Tibial artery (tissue), 4 donors: ENCODE measurements at regions not wholly inside any gene's neighbourhood (a gene's known extent, or its start where the extent isn't known, plus 50 kb on each side); places are given as distances from the start of the nearest gene placed in this dataset.
"Not testable (repeated sequence)": the region's sequence is repeated elsewhere in the genome, so short reads cannot be mapped to it uniquely, and the experiment has no call there.

Experiments used
- DNase-seq, 2 donors: peaks; one replicate each; pipeline ENCODE4 v3.0.0-alpha.2; 2019
- H3K27ac ChIP-seq, 2 donors: fragments of 200-600 bp; sonication (generic) in 1 of 2; 1 replicate in 1 of 2; 2 replicates in 1 of 2; pipeline ENCODE4 v1.5.1; 2018 to 2019; ENCODE audit warnings: mild to moderate bottlenecking in 1 of 2
- H3K27me3 ChIP-seq, 2 donors: fragments of 200-600 bp; sonication (generic) in 1 of 2; one replicate each; pipeline versions ENCODE4 v1.5.1 to v1.6.0; 2016 to 2019
- H3K36me3 ChIP-seq, 3 donors: fragments of 200-600 bp; sonication (generic) in 2 of 3; one replicate each; pipeline ENCODE4 v1.5.1; 2016 to 2019; ENCODE audit warnings: mild to moderate bottlenecking in 2 of 3
- H3K4me1 ChIP-seq, 4 donors: fragments of 200-600 bp; sonication (generic) in 2 of 4; 1 replicate in 3 of 4; 2 replicates in 1 of 4; pipeline ENCODE4 v1.5.1; 2016 to 2019
- H3K4me3 ChIP-seq, 2 donors: fragments of 200-600 bp; sonication (generic) in 1 of 2; 1 replicate in 1 of 2; 2 replicates in 1 of 2; pipeline ENCODE4 v1.5.1; 2018 to 2019; ENCODE audit warnings: mild to moderate bottlenecking in 2 of 2
- H3K9me3 ChIP-seq, 3 donors: fragments of 200-600 bp; sonication (generic) in 1 of 3; one replicate each; pipeline ENCODE4 v1.5.1; 2016 to 2019
- intact Hi-C: fragments of 100-400 bp; cut with DNase I; formaldehyde crosslinking; loops from one replicate; pipeline ENCODE4 v1.15.0; 2023; ENCODE audit warnings: low total_unique reads
- TF ChIP-seq, protein P1 (sequence below), 2 experiments: fragments of 200-600 bp in 1 of 2; fragments of 450-650 bp in 1 of 2; IDR thresholded peaks; one replicate each; pipeline ENCODE4 v1.5.1; 2017 to 2019; ENCODE audit warnings: antibody characterized with exemption in 2 of 2, mild to moderate bottlenecking in 1 of 2, moderate library complexity in 1 of 2

GRCh38 chr16:31975826-31976419 is 102.3 kb downstream of the ZNF267 start:
- H3K27me3 ChIP-seq, H3K4me3 ChIP-seq, DNase-seq, H3K4me1 ChIP-seq, intact Hi-C loops, H3K9me3 ChIP-seq, H3K27ac ChIP-seq, H3K36me3 ChIP-seq: not testable (repeated sequence)

- intact Hi-C loops, result not testable (repeated sequence)
Observed at GRCh38 chr16:31978463-31978862, 104.9 kb downstream of the ZNF267 start.

DNA sequence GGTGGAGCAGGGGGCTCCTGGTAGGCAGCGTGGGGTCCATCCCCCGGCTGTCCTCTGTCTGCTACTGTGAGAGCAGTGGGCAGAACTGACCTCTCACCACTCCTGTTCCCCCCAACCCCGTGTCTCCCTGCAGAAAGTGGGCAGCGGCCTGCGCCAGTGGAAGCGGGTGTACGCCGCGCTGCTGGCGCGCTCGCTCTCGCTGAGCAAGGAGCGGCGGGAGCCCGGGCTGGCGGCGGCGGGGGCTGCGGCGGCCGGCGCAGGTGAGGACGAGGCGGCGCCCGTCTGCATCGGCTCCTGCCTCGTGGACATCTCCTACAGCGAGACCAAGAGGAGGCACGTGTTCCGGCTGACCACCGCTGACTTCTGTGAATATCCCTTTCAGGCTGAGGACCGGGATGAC is 108.1 kb downstream of the ZNF267 start:
- H3K4me3 ChIP-seq, intact Hi-C loops, H3K27me3 ChIP-seq, H3K36me3 ChIP-seq, H3K27ac ChIP-seq, DNase-seq, H3K9me3 ChIP-seq, H3K4me1 ChIP-seq: not testable (repeated sequence)

More at GRCh38 chr16:31978463-31978862, 104.9 kb downstream of the ZNF267 start:
- not testable (repeated sequence) for H3K27ac ChIP-seq, H3K9me3 ChIP-seq, DNase-seq, H3K4me1 ChIP-seq, H3K4me3 ChIP-seq, H3K36me3 ChIP-seq, H3K27me3 ChIP-seq

- H3K27me3 ChIP-seq, H3K36me3 ChIP-seq, H3K4me1 ChIP-seq, DNase-seq, intact Hi-C loops, H3K9me3 ChIP-seq, H3K4me3 ChIP-seq, H3K27ac ChIP-seq: not testable (repeated sequence)
Observed at GRCh38 chr16:31982986-31983385, 109.4 kb downstream of the ZNF267 start.

GRCh38 chr16:31983666-31984065 is 110.1 kb downstream of the ZNF267 start:
- H3K4me1 ChIP-seq, H3K27ac ChIP-seq, DNase-seq, H3K4me3 ChIP-seq, H3K9me3 ChIP-seq, H3K27me3 ChIP-seq, intact Hi-C loops, H3K36me3 ChIP-seq: not testable (repeated sequence)

DNA sequence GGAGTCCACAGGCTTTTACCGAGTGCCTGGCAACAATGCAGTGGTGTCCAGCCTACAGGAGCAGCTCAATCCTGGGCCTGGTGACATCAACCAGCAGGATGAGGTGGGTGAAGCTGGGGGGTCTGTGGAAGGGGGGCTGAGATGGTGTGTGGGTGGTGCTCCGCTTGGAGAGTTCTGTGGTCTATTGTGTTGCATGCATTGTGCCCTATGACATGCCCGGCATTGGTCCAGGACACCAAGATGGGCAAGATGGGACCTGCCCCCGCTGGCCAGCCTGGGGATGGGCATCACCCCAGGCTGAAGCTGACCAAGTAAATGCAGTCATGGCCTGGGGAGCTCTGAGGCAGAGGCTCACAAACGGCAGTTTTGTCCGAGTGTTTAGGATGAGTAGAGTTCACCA is 113.3 kb downstream of the ZNF267 start:
- H3K27me3 ChIP-seq, H3K36me3 ChIP-seq, H3K4me1 ChIP-seq, DNase-seq, H3K9me3 ChIP-seq, H3K27ac ChIP-seq, intact Hi-C loops, H3K4me3 ChIP-seq: not testable (repeated sequence)

DNA sequence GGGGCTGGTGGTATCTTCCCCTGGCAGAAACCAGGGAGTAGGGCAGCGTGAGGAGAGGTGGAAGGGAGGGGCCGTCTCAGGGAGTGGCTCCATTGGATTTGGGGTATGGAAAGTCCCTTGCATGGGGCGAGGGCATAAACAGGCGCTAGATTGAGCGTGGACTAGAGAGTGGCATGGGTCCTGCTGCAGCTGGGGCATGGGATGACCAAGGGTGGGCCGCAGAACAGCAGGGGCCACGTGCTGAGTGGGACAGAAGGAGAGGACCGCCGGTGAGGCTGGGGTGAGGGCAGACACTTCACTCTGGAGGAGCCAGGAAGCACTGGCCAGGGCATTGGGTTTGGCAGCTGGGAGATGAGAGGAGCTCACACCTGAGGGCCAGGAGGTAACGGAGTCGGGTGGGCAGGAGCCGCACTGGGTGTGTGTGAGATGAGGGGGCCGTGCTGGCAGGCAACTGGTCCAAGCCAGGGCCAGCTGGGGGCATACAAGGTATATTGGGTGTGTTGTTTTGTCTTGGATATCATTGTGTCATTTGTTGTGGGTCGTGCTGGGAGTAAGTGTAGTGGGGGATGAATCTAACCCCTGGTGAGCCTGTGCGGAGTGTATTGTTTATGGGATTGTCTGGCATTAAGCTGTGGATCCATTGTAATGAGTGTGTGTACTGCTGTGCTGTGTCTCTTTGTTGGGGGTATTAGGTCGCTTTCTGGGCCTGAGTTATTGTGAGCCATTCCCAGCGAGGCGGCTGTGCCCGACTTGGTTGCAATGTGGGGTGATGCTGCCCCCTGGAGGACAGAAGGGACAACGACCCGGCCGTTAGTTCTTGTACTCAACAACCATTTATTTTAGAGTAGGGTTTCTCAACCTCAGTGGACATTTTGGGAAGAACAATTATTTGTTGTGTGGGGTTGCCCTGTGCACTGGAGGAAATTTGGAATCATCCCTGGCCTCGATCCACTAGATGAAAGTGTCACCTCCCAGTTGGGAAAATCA is 115.3 kb downstream of the ZNF267 start:
- TF ChIP-seq, protein P1, sequence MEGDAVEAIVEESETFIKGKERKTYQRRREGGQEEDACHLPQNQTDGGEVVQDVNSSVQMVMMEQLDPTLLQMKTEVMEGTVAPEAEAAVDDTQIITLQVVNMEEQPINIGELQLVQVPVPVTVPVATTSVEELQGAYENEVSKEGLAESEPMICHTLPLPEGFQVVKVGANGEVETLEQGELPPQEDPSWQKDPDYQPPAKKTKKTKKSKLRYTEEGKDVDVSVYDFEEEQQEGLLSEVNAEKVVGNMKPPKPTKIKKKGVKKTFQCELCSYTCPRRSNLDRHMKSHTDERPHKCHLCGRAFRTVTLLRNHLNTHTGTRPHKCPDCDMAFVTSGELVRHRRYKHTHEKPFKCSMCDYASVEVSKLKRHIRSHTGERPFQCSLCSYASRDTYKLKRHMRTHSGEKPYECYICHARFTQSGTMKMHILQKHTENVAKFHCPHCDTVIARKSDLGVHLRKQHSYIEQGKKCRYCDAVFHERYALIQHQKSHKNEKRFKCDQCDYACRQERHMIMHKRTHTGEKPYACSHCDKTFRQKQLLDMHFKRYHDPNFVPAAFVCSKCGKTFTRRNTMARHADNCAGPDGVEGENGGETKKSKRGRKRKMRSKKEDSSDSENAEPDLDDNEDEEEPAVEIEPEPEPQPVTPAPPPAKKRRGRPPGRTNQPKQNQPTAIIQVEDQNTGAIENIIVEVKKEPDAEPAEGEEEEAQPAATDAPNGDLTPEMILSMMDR (IDR thresholded peaks at IDR 0.05), result peak in 1 of 2 experiments; percentile 23
- H3K9me3 ChIP-seq, H3K27ac ChIP-seq, H3K4me1 ChIP-seq, intact Hi-C loops, H3K36me3 ChIP-seq, H3K4me3 ChIP-seq, H3K27me3 ChIP-seq: not testable (repeated sequence)
- DNase-seq, result peak in 1 of 2 donors; percentile 41

DNA sequence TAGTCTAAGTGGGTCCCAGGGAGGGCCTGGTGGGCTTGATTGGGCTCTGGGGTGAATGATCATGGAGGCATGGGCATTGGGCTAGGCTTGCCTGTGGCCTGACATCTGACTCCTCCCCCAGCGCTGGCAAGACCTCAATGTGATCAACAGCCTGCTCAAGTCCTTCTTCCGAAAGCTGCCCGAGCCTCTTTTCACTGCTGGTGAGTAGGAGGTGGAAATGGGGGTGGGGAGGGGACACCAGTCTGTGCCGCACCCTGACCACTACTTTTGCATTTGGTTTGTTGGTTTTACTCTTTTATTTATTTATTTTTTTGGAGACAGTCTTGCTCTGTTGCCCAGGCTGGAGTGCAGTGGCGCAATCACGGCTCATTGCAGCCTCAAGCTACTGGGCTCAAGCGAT is 116.7 kb downstream of the ZNF267 start:
- H3K4me3 ChIP-seq, H3K27me3 ChIP-seq, DNase-seq, intact Hi-C loops, H3K27ac ChIP-seq, H3K9me3 ChIP-seq, H3K4me1 ChIP-seq, H3K36me3 ChIP-seq: not testable (repeated sequence)

- H3K4me3 ChIP-seq, intact Hi-C loops, H3K9me3 ChIP-seq, H3K27ac ChIP-seq, DNase-seq, H3K36me3 ChIP-seq, H3K4me1 ChIP-seq, H3K27me3 ChIP-seq: not testable (repeated sequence)
Observed at GRCh38 chr16:31990980-31991379, 117.4 kb downstream of the ZNF267 start.

DNA sequence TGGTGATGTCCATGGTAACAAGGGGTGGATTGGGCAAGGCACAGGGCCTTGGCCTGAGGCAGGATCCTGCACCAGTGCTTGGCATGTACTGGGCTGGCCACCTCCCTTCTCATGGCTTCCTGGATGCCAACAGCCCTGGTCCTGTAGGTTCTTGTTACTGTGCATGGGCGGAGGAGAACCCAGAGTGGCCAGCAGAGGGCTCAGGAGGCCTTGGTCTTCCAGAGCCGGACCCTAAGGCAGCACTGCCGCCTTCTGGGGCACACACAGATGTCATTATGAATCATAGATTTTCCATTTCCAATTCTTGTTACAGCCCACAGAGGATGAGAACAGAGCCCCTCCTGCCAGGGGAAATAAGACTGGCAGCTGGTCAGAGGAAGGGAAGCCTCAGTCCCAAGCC is 122.7 kb downstream of the ZNF267 start:
- H3K27ac ChIP-seq, H3K4me3 ChIP-seq, H3K9me3 ChIP-seq, intact Hi-C loops, H3K4me1 ChIP-seq, DNase-seq, H3K27me3 ChIP-seq, H3K36me3 ChIP-seq: not testable (repeated sequence)

- H3K9me3 ChIP-seq, H3K4me1 ChIP-seq, H3K27ac ChIP-seq, DNase-seq, intact Hi-C loops, H3K27me3 ChIP-seq, H3K36me3 ChIP-seq, H3K4me3 ChIP-seq: not testable (repeated sequence)
Observed at GRCh38 chr16:32002496-32002895, 128.9 kb downstream of the ZNF267 start.

DNA sequence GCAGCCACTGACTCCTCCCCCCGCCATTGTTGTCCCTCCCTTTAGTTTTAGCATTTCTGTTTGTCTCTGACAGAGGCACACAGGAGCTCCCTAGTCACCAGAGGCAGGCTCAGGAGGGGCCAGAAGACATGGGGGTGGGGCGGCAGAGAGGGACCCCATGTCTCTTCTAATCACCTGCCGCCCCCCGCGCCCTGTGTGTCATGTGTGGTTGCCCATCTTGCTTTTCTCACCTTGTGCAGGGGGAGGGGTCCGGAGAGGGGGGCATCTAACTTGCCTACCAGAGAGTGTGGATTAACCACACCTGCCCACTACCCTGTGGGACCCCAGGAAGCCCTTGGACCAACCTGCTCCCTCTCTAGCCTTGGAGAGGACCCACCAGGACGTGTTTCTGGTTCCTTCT is 130.2 kb downstream of the ZNF267 start:
- DNase-seq, intact Hi-C loops: not testable (repeated sequence)

DNA sequence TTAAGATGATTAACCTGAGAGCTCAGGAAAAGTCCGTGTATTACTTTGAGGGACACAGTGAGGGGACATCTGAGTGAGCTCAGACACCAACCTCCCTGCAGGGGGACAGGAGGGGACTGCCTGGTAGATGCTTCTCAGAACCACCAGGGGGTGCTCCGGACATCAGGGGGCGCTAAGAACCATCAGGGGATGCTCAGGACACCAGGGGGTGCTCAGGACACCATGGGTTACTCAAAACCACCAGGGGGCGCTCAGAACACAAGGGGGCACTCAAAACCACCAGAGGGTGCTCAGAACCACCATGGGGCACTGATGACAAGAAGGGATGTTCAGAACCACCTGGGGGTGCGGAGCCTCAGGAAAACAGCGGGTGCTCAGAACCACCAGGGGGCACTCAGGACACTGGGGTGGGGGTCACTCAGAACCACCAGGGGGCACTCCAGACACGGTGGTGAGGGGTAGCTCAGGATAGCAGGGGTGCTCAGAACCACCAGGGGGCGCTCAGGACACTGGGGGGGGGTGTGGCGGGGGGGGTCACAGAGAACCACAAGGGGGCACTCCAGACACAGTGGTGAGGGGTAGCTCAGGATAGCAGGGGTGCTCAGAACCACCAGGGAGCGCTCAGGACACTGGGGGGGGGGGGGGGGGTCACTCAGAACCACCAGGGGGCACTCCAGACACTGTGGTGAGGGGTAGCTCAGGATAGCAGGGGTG is 165.3 kb downstream of the ZNF267 start:
- H3K9me3 ChIP-seq, intact Hi-C loops, H3K4me3 ChIP-seq, H3K36me3 ChIP-seq, H3K27me3 ChIP-seq, H3K4me1 ChIP-seq, DNase-seq, H3K27ac ChIP-seq: not testable (repeated sequence)

More for the DNA sequence above, 130.2 kb downstream of the ZNF267 start:
- H3K36me3 ChIP-seq, H3K27me3 ChIP-seq, H3K4me1 ChIP-seq, H3K9me3 ChIP-seq, H3K27ac ChIP-seq, H3K4me3 ChIP-seq: not testable (repeated sequence)
